PFSK-1 (cell line): ENCODE measurements at regions not wholly inside any gene's neighbourhood (a gene's known extent, or its start where the extent isn't known, plus 50 kb on each side); places are given as distances from the start of the nearest gene placed in this dataset.

Experiments used
- FOXP2 ChIP-seq: optimal IDR thresholded peaks from 2 replicates; pipeline ENCODE3; 2011; ENCODE audit warnings: borderline replicate concordance, control low read depth, inconsistent platforms; ENCODE audit not compliant: insufficient read depth; ENCODE audit errors: extremely low read length, extremely low read depth
- POLR2AphosphoS5 ChIP-seq: IDR thresholded peaks from 2 replicates; pipeline ENCODE4 v1.6.1; 2012; ENCODE audit warnings: low read depth, mild to moderate bottlenecking, control low read depth, low read length, moderate library complexity
- SIN3A ChIP-seq: IDR thresholded peaks from 2 replicates; pipeline ENCODE4 v1.6.1; 2012; ENCODE audit warnings: mild to moderate bottlenecking, low read length, moderate library complexity, borderline replicate concordance; ENCODE audit not compliant: insufficient read depth
- TAF1 ChIP-seq: IDR thresholded peaks from 2 replicates; pipeline ENCODE4 v1.6.1; 2012; ENCODE audit warnings: low read length, control low read depth, borderline replicate concordance; ENCODE audit not compliant: insufficient read depth
- TF ChIP-seq, protein P1 (sequence below), 2 experiments: IDR thresholded peaks; 2 replicates each; pipeline versions ENCODE4 v1.6.1 to v1.8.0; 2011 to 2012; ENCODE audit warnings: low read depth in 2 of 2, low read length in 2 of 2, control low read depth in 1 of 2, inconsistent platforms in 1 of 2, mild to moderate bottlenecking in 1 of 2, moderate library complexity in 1 of 2; ENCODE audit not compliant: insufficient read depth in 1 of 2

DNA sequence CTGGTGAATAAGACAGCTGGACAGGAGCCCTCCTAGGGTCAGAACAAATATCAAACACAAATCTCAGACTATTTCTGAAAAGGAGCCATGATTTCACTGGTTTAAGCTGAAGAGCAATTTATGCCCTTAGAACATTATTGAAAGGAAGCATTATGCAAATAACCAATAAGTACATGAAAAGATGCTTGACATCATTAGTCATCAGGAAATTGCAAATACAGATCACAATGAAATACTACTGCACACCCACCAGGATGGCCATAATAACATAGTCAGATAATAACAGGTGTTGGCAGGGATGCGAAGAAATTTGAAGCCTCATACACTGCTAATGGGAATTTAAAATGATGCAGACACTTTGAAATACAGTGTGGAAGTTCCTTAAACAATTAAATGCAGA lies 176.4 kb upstream of the RAB6C start:
- no peak for TF ChIP-seq FOXP2
- TF ChIP-seq TAF1: no peak
- no peak for TF ChIP-seq SIN3A
- TF ChIP-seq POLR2AphosphoS5: no peak
- TF ChIP-seq, protein P1, sequence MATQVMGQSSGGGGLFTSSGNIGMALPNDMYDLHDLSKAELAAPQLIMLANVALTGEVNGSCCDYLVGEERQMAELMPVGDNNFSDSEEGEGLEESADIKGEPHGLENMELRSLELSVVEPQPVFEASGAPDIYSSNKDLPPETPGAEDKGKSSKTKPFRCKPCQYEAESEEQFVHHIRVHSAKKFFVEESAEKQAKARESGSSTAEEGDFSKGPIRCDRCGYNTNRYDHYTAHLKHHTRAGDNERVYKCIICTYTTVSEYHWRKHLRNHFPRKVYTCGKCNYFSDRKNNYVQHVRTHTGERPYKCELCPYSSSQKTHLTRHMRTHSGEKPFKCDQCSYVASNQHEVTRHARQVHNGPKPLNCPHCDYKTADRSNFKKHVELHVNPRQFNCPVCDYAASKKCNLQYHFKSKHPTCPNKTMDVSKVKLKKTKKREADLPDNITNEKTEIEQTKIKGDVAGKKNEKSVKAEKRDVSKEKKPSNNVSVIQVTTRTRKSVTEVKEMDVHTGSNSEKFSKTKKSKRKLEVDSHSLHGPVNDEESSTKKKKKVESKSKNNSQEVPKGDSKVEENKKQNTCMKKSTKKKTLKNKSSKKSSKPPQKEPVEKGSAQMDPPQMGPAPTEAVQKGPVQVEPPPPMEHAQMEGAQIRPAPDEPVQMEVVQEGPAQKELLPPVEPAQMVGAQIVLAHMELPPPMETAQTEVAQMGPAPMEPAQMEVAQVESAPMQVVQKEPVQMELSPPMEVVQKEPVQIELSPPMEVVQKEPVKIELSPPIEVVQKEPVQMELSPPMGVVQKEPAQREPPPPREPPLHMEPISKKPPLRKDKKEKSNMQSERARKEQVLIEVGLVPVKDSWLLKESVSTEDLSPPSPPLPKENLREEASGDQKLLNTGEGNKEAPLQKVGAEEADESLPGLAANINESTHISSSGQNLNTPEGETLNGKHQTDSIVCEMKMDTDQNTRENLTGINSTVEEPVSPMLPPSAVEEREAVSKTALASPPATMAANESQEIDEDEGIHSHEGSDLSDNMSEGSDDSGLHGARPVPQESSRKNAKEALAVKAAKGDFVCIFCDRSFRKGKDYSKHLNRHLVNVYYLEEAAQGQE (IDR thresholded peaks at IDR 0.05; ENCODE audit: insufficient read depth in 1 of 2, low read depth in 2 of 2, low read length in 2 of 2): no peak

DNA sequence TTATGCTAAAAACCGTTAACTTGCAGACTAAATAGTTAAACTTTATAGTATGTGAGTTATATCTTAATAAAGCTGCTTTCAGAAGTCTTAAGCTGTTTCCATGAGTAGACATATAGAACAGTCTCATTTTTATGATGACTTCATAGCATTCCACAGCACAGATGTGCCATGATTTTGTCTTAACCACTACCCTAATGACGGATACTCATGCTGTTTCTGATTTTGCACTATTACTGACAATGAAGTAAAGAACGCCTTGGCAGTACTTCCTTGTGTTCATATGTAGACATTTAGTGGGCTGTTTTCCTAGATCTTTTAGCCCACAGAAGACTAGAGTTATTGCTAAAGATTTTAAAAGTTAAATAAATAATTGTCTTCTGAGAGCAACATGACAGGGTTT lies 175.6 kb upstream of the RAB6C start:
- TF ChIP-seq SIN3A (no peak), FOXP2 (no peak)

DNA sequence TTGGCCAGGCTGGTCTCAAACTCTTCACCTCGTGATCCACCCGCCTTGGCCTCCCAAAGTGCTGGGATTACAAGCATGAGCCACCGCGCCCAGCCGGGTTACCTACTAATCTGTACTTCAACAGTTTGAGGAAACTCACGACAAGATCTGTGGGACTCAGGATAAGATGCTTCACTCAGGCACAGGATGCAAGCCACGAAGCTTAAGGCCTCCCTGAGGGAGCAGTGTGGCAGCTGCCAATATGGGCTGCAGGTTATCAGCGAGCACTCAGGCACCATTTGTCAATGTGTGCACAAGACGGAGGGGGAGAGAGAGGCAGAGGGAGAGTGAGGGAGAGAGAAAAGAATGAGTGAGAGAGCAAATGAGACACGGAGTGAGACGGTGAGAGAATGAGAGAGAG lies 173.6 kb upstream of the RAB6C start:
- TF ChIP-seq TAF1 (no peak), POLR2AphosphoS5 (no peak), FOXP2 (no peak), SIN3A (no peak)
- TF ChIP-seq, protein P1 (IDR thresholded peaks at IDR 0.05; ENCODE audit: insufficient read depth in 1 of 2, low read depth in 2 of 2, low read length in 2 of 2): no peak

DNA sequence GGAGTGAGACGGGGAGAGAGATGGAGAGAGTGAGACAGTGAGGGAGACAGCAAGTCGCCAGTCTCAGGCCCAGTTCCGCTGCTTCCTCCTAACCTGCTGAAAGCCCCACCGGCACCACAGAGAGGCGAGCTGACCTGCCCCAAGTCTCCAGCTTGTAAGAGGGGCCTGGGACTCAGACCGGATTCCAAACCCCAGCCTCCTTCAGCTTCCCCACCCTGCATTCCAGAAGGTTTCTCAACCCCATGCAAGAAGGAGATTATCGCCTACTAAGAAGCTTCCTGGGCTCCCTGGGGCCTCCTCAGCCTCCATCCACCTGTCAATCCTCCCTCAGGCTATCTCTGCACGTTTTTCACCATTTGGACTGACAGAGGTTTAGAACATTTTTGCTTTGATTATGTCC lies 173.1 kb upstream of the RAB6C start:
- TF ChIP-seq POLR2AphosphoS5: no peak
- no peak for TF ChIP-seq FOXP2
- TF ChIP-seq SIN3A: no peak
- TF ChIP-seq TAF1: no peak
- TF ChIP-seq, protein P1 (IDR thresholded peaks at IDR 0.05; ENCODE audit: insufficient read depth in 1 of 2, low read depth in 2 of 2, low read length in 2 of 2): no peak

DNA sequence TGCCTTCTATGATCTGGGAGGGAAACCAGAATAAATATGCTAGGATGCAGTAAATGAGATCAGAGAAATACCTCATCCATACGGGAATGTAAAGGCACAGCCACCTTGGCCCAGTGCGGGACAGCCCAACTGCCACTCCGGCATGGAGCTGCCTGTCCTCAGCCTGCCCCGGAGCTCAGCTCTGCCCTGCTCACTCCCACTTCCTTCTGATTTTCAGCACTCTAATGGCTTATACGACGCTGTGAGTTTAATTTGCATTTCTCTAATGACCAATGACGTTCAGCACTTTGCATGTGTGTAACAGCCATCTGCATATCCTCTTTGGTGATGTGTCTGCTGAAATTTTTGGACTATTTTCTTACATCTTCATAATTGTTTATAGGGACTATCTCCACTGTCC lies 172.5 kb upstream of the RAB6C start:
- TF ChIP-seq FOXP2 (no peak), SIN3A (no peak), TAF1 (no peak)

DNA sequence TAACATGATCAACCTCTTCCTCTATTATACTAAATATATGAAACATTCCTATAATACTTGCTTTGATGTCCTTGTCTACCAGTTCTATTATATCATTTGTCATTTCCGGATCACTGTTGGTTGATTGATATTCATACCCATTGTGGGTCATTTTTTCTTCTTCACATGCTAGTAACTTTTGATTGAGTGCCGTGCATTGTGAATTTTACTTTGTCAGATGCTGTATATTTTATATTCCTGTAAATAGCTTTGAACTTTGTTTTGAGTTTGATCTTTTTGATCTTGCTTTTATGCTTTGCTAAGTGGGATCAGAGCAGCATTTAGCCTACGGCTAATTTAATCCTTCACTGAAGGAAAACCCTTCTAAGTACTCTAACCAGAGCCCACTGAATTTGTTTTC lies 168.9 kb upstream of the RAB6C start:
- TF ChIP-seq, protein P1 (IDR thresholded peaks at IDR 0.05; ENCODE audit: insufficient read depth in 1 of 2, low read depth in 2 of 2, low read length in 2 of 2): no peak
- TF ChIP-seq SIN3A (no peak), TAF1 (no peak), FOXP2 (no peak), POLR2AphosphoS5 (no peak)
